ENCODE measurements at regions not wholly inside any gene's neighbourhood (a gene's known extent, or its start where the extent isn't known, plus 50 kb on each side); places are given as distances from the start of the nearest gene placed in this dataset.

GRCh38 chr13:42394361-42394708, 122.4 kb downstream of the AKAP11 start:
- no peak for TF ChIP-seq ZNF565 (CRISPR knock-in tag; conservative IDR thresholded peaks at IDR 0.05; ENCODE audit: low read depth)
- TF ChIP-seq, protein P1, sequence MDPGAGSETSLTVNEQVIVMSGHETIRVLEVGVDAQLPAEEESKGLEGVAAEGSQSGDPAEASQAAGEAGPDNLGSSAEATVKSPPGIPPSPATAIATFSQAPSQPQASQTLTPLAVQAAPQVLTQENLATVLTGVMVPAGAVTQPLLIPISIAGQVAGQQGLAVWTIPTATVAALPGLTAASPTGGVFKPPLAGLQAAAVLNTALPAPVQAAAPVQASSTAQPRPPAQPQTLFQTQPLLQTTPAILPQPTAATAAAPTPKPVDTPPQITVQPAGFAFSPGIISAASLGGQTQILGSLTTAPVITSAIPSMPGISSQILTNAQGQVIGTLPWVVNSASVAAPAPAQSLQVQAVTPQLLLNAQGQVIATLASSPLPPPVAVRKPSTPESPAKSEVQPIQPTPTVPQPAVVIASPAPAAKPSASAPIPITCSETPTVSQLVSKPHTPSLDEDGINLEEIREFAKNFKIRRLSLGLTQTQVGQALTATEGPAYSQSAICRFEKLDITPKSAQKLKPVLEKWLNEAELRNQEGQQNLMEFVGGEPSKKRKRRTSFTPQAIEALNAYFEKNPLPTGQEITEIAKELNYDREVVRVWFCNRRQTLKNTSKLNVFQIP (CRISPR knock-in tag; IDR thresholded peaks at IDR 0.05; ENCODE audit: borderline replicate concordance, low read depth) = no peak
- no peak for TF ChIP-seq TCF4 (CRISPR knock-in tag; IDR thresholded peaks at IDR 0.05; ENCODE audit: borderline replicate concordance)
- TF ChIP-seq GLIS3 (CRISPR knock-in tag; IDR thresholded peaks at IDR 0.05) = no peak
- no peak for TF ChIP-seq TSHZ2 (CRISPR knock-in tag; IDR thresholded peaks at IDR 0.05)
- no peak for TF ChIP-seq TOX (CRISPR knock-in tag; IDR thresholded peaks at IDR 0.05; ENCODE audit: borderline replicate concordance)
- ATAC-seq = no peak

DNA sequence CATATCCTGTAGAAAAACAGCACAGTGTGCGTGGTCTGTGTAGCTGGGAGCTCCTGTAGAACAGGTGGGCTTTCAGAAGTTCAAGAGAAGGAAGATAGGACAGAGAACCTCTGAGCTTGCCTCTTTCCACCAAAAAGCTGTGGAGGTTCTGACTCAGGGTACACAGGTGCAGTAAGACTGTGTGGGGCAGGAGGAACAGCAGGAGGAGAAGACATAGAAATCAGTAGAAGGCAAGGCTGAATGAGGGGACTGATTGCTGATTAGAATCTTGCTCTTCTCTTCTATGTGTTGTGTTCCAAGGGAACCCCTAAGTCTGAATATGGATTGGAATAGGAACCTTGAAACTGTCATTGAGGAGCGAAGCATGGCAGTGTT, 122.7 kb downstream of the AKAP11 start:
- TF ChIP-seq ZFP3 (CRISPR knock-in tag; IDR thresholded peaks at IDR 0.05) (no peak), RARB (CRISPR knock-in tag; IDR thresholded peaks at IDR 0.05) (no peak), PPARA (CRISPR knock-in tag; IDR thresholded peaks at IDR 0.05; ENCODE audit: borderline replicate concordance) (no peak), PATZ1 (CRISPR knock-in tag; IDR thresholded peaks at IDR 0.05; ENCODE audit: borderline replicate concordance) (no peak), ZC3H10 (CRISPR knock-in tag; IDR thresholded peaks at IDR 0.05) (no peak), BACH2 (CRISPR knock-in tag; IDR thresholded peaks at IDR 0.05; ENCODE audit: borderline replicate concordance) (no peak), TSHZ2 (CRISPR knock-in tag; IDR thresholded peaks at IDR 0.05) (no peak), ISL1 (CRISPR knock-in tag; IDR thresholded peaks at IDR 0.05) (no peak), ZNF70 (CRISPR knock-in tag; IDR thresholded peaks at IDR 0.05) (no peak), CSDC2 (CRISPR knock-in tag; IDR thresholded peaks at IDR 0.05) (no peak), OSR1 (CRISPR knock-in tag; IDR thresholded peaks at IDR 0.05) (no peak), TOX (CRISPR knock-in tag; IDR thresholded peaks at IDR 0.05; ENCODE audit: borderline replicate concordance) (no peak), TCF4 (CRISPR knock-in tag; IDR thresholded peaks at IDR 0.05; ENCODE audit: borderline replicate concordance) (no peak), GLIS3 (CRISPR knock-in tag; IDR thresholded peaks at IDR 0.05) (no peak)
- TF ChIP-seq, protein P2, sequence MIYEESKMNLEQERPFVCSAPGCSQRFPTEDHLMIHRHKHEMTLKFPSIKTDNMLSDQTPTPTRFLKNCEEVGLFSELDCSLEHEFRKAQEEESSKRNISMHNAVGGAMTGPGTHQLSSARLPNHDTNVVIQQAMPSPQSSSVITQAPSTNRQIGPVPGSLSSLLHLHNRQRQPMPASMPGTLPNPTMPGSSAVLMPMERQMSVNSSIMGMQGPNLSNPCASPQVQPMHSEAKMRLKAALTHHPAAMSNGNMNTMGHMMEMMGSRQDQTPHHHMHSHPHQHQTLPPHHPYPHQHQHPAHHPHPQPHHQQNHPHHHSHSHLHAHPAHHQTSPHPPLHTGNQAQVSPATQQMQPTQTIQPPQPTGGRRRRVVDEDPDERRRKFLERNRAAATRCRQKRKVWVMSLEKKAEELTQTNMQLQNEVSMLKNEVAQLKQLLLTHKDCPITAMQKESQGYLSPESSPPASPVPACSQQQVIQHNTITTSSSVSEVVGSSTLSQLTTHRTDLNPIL (CRISPR knock-in tag; IDR thresholded peaks at IDR 0.05; ENCODE audit: low read depth) = no peak
- TF ChIP-seq, protein P1 (CRISPR knock-in tag; IDR thresholded peaks at IDR 0.05; ENCODE audit: borderline replicate concordance, low read depth) = no peak
- TF ChIP-seq, protein P3, sequence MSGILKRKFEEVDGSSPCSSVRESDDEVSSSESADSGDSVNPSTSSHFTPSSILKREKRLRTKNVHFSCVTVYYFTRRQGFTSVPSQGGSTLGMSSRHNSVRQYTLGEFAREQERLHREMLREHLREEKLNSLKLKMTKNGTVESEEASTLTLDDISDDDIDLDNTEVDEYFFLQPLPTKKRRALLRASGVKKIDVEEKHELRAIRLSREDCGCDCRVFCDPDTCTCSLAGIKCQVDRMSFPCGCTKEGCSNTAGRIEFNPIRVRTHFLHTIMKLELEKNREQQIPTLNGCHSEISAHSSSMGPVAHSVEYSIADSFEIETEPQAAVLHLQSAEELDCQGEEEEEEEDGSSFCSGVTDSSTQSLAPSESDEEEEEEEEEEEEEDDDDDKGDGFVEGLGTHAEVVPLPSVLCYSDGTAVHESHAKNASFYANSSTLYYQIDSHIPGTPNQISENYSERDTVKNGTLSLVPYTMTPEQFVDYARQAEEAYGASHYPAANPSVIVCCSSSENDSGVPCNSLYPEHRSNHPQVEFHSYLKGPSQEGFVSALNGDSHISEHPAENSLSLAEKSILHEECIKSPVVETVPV (CRISPR knock-in tag; IDR thresholded peaks at IDR 0.05) = no peak
- no peak for ATAC-seq

Measured in SK-N-SH treated with all-trans-retinoic acid at 6 μM for 48 hours (cell line).